ENCODE measurements at regions not wholly inside any gene's neighbourhood (a gene's known extent, or its start where the extent isn't known, plus 50 kb on each side); places are given as distances from the start of the nearest gene placed in this dataset.

DNA sequence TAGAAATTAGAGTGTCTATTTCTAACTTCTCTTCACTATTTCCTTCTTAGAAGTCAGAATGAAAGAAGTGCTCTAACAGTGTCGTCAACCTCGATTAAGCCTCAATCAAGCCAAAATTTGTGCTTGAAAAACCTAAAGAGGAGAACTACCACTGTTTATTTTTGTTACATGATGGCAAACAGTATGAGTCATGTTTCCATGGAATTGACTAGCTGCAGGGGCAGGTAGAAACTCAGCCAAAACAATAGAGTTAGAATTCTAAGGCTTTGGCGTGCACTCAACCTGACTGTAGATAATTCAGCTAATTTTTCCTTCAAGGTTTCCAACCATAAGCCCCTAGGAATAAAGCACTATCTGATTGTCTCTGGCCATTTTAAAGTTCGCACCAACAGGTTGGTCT lies 415.9 kb downstream of the ETS1 start:
- Histone ChIP-seq H3K4me3 (no peak overlapping the region), H3K36me3 (no peaks in the 10 kb centered on the region), H3K4me1 (replicated peaks) (no peaks in the 10 kb centered on the region), H3K9me3 (no peaks in the 10 kb centered on the region), H3K27me3 (replicated peaks; ENCODE audit: insufficient read depth) (no peaks in the 10 kb centered on the region), H3K27ac (no peak overlapping the region)
- 43% methylated on average over 4 of the region's 4 CpGs for WGBS
- TF ChIP-seq POLR2AphosphoS5 (IDR thresholded peaks at IDR 0.05) (no peak), POLR2A (IDR thresholded peaks at IDR 0.05) (no peak)
- TF ChIP-seq, protein P1, sequence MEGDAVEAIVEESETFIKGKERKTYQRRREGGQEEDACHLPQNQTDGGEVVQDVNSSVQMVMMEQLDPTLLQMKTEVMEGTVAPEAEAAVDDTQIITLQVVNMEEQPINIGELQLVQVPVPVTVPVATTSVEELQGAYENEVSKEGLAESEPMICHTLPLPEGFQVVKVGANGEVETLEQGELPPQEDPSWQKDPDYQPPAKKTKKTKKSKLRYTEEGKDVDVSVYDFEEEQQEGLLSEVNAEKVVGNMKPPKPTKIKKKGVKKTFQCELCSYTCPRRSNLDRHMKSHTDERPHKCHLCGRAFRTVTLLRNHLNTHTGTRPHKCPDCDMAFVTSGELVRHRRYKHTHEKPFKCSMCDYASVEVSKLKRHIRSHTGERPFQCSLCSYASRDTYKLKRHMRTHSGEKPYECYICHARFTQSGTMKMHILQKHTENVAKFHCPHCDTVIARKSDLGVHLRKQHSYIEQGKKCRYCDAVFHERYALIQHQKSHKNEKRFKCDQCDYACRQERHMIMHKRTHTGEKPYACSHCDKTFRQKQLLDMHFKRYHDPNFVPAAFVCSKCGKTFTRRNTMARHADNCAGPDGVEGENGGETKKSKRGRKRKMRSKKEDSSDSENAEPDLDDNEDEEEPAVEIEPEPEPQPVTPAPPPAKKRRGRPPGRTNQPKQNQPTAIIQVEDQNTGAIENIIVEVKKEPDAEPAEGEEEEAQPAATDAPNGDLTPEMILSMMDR (IDR thresholded peaks at IDR 0.05): no peak
- intact Hi-C loops (cut with DNase I): loop anchor here (5.0 kb wide), 3 partner anchors 121 to 661 kb away; no protein-coding TSS in a partner anchor
- DNase-seq (ENCODE audit: low spot score): no peak

DNA sequence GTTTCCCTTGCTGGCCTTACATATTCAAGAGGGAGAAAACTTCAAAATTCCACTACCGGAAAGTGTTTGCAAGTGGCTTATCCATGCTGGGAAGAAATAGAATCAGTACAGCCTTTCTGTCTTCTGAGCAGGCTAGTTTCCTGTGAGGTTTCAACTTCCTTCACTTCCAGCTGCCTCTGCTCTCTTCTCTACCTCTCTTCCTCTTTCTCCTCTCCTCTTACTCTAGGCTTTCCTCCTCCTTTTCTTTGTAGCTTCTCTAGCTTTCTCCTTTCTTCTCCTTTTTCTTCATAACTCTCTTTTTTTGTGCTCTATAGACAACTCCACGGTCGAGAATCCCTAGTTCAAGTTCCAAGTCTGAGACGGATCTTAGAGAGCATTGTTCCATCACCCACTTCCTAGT lies 421.8 kb downstream of the ETS1 start:
- no peaks in the 10 kb centered on the region for H3K36me3 ChIP-seq
- WGBS: 90% methylated on average over 4 of the region's 4 CpGs
- H3K27ac ChIP-seq: no peak overlapping the region
- H3K27me3 ChIP-seq (replicated peaks; ENCODE audit: insufficient read depth): no peaks in the 10 kb centered on the region
- intact Hi-C loops (cut with DNase I): no loop called here
- TF ChIP-seq, protein P1 (IDR thresholded peaks at IDR 0.05): no peak
- TF ChIP-seq POLR2AphosphoS5 (IDR thresholded peaks at IDR 0.05) (no peak), POLR2A (IDR thresholded peaks at IDR 0.05) (no peak)
- H3K4me3 ChIP-seq: no peak overlapping the region
- no peak for DNase-seq (ENCODE audit: low spot score)
- H3K9me3 ChIP-seq: no peaks in the 10 kb centered on the region
- H3K4me1 ChIP-seq (replicated peaks): no peaks in the 10 kb centered on the region

DNA sequence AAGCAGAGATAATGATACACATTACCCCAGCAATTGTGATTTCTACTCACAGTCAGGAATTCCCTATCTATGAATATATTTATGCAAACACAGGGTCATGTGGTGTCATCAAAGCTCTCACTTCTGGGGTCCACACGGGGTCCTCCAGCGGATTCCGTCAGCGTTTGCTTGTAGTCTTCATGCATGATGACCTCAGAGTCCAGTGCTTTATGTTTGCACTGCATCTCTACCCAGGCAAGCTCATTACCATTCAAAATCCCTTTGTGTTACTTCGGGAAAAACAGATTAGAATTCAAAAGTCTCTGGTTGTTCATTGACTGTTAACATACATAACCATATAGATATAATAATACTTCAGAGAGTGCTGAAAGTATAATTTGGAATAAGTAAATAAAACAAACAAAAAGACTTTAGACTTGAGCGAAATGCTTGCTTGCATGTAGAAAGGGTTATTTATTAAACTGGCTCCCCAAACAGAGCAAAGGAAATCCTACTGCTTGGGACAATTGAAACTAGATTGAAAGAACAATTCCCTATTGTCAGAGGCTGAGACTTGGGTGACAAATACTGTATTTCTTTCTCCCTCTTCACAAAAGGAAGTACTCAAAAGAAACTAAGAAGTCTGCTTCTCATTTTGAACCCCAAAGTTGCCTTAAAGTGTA lies 423.1 kb downstream of the ETS1 start:
- intact Hi-C loops (cut with DNase I): no loop called here
- H3K27me3 ChIP-seq (replicated peaks; ENCODE audit: insufficient read depth): no peaks in the 10 kb centered on the region
- no peaks in the 10 kb centered on the region for H3K9me3 ChIP-seq
- H3K4me3 ChIP-seq: no peak overlapping the region
- no peak overlapping the region for H3K27ac ChIP-seq
- no peak for TF ChIP-seq POLR2A (IDR thresholded peaks at IDR 0.05)
- TF ChIP-seq, protein P1 (IDR thresholded peaks at IDR 0.05): no peak
- no peak for TF ChIP-seq POLR2AphosphoS5 (IDR thresholded peaks at IDR 0.05)
- 73% methylated on average over 6 of the region's 6 CpGs for WGBS
- H3K4me1 ChIP-seq (replicated peaks): no peaks in the 10 kb centered on the region
- DNase-seq (ENCODE audit: low spot score): no peak
- no peaks in the 10 kb centered on the region for H3K36me3 ChIP-seq

DNA sequence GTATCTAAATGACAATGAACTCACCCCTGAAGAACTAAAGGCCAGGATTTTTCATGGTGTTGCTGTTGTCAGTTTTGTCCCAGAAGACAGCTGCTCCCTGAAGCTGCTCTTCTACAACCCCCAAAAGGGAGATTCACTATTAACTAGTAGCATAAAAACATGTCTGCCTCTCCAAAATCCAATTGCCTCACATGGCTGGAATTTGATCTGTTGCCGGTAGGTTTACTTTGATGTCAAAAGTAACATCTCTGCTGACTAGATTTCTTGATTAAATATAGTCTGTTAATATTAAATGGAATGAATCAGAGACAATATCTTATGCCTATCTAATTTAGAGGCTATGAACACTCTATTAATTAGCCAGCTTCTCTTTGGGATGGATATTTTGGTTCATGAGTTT lies 425.4 kb downstream of the ETS1 start:
- H3K9me3 ChIP-seq: no peaks in the 10 kb centered on the region
- TF ChIP-seq, protein P1 (IDR thresholded peaks at IDR 0.05): no peak
- TF ChIP-seq POLR2A (IDR thresholded peaks at IDR 0.05) (no peak), POLR2AphosphoS5 (IDR thresholded peaks at IDR 0.05) (no peak)

DNA sequence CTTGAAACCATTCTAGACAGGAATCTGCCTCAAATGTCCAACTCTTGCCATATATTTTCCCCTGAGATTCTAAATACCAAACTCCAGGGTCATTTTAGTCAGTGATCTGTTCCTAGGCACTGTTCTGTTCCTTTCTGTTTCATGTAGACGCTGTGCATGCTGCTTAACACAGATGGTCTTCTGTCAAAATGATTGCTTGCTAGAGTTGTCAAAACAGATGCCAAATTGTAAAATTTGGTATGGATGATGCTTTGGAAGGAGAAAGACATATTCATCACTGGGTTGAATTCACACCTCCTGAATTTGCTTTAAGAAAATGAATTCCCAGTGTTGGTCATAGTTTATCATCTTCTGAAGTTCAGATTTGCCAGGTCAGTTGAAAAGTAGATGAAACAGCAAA lies 425.9 kb downstream of the ETS1 start:
- Histone ChIP-seq H3K4me1 (replicated peaks) (no peaks in the 10 kb centered on the region), H3K36me3 (no peaks in the 10 kb centered on the region), H3K4me3 (no peak overlapping the region), H3K9me3 (no peaks in the 10 kb centered on the region), H3K27me3 (replicated peaks; ENCODE audit: insufficient read depth) (no peaks in the 10 kb centered on the region), H3K27ac (no peak overlapping the region)
- DNase-seq (ENCODE audit: low spot score): no peak
- intact Hi-C loops (cut with DNase I): no loop called here
- WGBS: 89% methylated on average over 1 of the region's 1 CpG
- TF ChIP-seq, protein P1 (IDR thresholded peaks at IDR 0.05): no peak
- TF ChIP-seq POLR2AphosphoS5 (IDR thresholded peaks at IDR 0.05) (no peak), POLR2A (IDR thresholded peaks at IDR 0.05) (no peak)

More for the DNA sequence above, 425.4 kb downstream of the ETS1 start:
- no peaks in the 10 kb centered on the region for H3K36me3 ChIP-seq
- DNase-seq (ENCODE audit: low spot score): no peak
- no peak overlapping the region for H3K4me3 ChIP-seq
- intact Hi-C loops (cut with DNase I): no loop called here
- H3K27me3 ChIP-seq (replicated peaks; ENCODE audit: insufficient read depth): no peaks in the 10 kb centered on the region
- no peak overlapping the region for H3K27ac ChIP-seq
- no peaks in the 10 kb centered on the region for H3K4me1 ChIP-seq (replicated peaks)
- WGBS: 86% methylated on average over 1 of the region's 1 CpG

Data from prostate gland (tissue), 2 donors.